Uterus (tissue), 3 donors: ENCODE measurements at regions not wholly inside any gene's neighbourhood (a gene's known extent, or its start where the extent isn't known, plus 50 kb on each side); places are given as distances from the start of the nearest gene placed in this dataset.

Experiments used
- DNase-seq, 2 donors: peaks; one replicate each; pipeline ENCODE4 v3.0.0-alpha.2; 2019 to 2020
- H3K27ac ChIP-seq, 2 donors: fragments of 200-600 bp; sonication (generic); 1 replicate in 1 of 2; 2 replicates in 1 of 2; pipeline ENCODE4 v1.5.1; 2016 to 2018
- H3K27me3 ChIP-seq, 2 donors: fragments of 200-600 bp; sonication (generic); one replicate each; pipeline ENCODE4 v1.5.1; 2018 to 2019; ENCODE audit warnings: control low read depth in 1 of 2
- H3K36me3 ChIP-seq, 2 donors: fragments of 200-600 bp; sonication (generic); one replicate each; pipeline ENCODE4 v1.5.1; 2019; ENCODE audit warnings: control low read depth in 1 of 2
- H3K4me1 ChIP-seq, 2 donors: fragments of 200-600 bp; sonication (generic); one replicate each; pipeline ENCODE4 v1.5.1; 2018 to 2019; ENCODE audit warnings: control low read depth in 1 of 2
- H3K4me3 ChIP-seq, 2 donors: fragments of 200-600 bp; sonication (generic); 1 replicate in 1 of 2; 2 replicates in 1 of 2; pipeline ENCODE4 v1.5.1; 2018 to 2019; ENCODE audit warnings: mild to moderate bottlenecking in 1 of 2
- H3K9me3 ChIP-seq, 2 donors: fragments of 200-600 bp; sonication (generic); one replicate each; pipeline ENCODE4 v1.5.1; 2019; ENCODE audit warnings: control low read depth in 1 of 2
- CTCF ChIP-seq, 4 experiments: fragments of 200-600 bp in 2 of 4; fragments of 450-650 bp in 2 of 4; sonication (generic) in 2 of 4; IDR thresholded peaks; one replicate each; pipeline ENCODE4 v1.5.1; 2016 to 2019; ENCODE audit warnings: antibody characterized with exemption in 4 of 4, mild to moderate bottlenecking in 2 of 4, moderate library complexity in 1 of 4
- POLR2A ChIP-seq, 2 donors: fragments of 450-650 bp; IDR thresholded peaks; one replicate each; pipeline ENCODE4 v1.6.1; 2016; ENCODE audit warnings: antibody characterized with exemption in 2 of 2, mild to moderate bottlenecking in 1 of 2, moderate library complexity in 1 of 2
- intact Hi-C: fragments of 100-400 bp; cut with DNase I; formaldehyde crosslinking; loops from one replicate; pipeline ENCODE4 v1.15.1; 2023; ENCODE audit warnings: low total_unique reads
- donor health status: DM: yes; HTN: yes; CAD: no.

DNA sequence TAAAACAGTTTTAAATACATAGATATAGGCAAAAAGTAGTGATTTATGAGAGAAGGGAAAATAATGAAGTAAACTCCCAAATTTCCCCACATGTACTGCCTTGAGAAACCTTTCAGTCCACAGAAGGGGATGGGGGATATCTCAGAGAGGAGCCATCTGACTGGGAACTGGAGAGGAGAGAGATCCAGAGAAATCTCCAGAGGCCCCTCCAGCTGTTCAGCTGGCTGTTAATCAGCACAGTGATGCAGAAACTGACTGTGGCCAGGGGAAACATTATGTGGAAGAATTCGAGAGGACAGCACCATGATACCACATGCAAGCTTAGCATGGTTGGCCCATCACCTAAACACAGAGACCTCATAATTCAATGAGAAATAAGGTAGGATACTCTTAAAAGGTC is 1165.9 kb upstream of the TMEM132C start:
- intact Hi-C loops: no loop called here
- TF ChIP-seq POLR2A (IDR thresholded peaks at IDR 0.05) (no peak), CTCF (IDR thresholded peaks at IDR 0.05) (no peak)
- Histone ChIP-seq H3K4me1 (no peaks in the 10 kb centered on the region), H3K9me3 (no peaks in the 10 kb centered on the region), H3K4me3 (no peak overlapping the region), H3K27me3 (no peaks in the 10 kb centered on the region), H3K36me3 (no peaks in the 10 kb centered on the region), H3K27ac (no peak overlapping the region)
- no peak for DNase-seq

DNA sequence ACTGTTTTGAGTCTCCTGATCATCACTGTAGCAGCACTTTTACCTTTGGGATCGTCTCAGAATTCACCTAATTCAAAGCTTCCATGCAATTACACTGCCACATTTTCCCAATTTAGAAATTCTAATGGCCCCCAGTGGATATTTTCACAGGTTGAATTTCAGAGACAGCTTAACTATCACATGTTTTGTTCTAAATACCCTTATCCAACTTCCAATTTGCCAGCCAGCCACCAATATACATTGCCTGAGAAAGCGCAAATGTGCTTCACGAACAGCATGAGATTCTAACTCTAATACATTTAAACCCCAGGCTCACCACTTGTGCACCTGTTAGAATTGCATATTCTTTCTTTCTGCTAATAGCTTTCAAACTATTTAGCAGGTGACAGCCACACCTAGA is 1160.9 kb upstream of the TMEM132C start:
- intact Hi-C loops: no loop called here
- no peaks in the 10 kb centered on the region for H3K27me3 ChIP-seq
- no peaks in the 10 kb centered on the region for H3K36me3 ChIP-seq
- H3K27ac ChIP-seq: no peak overlapping the region
- no peak for DNase-seq
- no peaks in the 10 kb centered on the region for H3K9me3 ChIP-seq
- H3K4me1 ChIP-seq: no peaks in the 10 kb centered on the region
- H3K4me3 ChIP-seq: no peak overlapping the region
- TF ChIP-seq CTCF (IDR thresholded peaks at IDR 0.05): no peak
- no peak for TF ChIP-seq POLR2A (IDR thresholded peaks at IDR 0.05)

GRCh38 chr12:127106697-127107096 is 1160.3 kb upstream of the TMEM132C start:
- Histone ChIP-seq H3K27me3 (no peaks in the 10 kb centered on the region), H3K27ac (no peak overlapping the region), H3K4me1 (no peaks in the 10 kb centered on the region), H3K4me3 (no peak overlapping the region), H3K36me3 (no peaks in the 10 kb centered on the region), H3K9me3 (no peaks in the 10 kb centered on the region)
- TF ChIP-seq POLR2A (IDR thresholded peaks at IDR 0.05): no peak
- no peak for TF ChIP-seq CTCF (IDR thresholded peaks at IDR 0.05)
- intact Hi-C loops: no loop called here
- DNase-seq: no peak

DNA sequence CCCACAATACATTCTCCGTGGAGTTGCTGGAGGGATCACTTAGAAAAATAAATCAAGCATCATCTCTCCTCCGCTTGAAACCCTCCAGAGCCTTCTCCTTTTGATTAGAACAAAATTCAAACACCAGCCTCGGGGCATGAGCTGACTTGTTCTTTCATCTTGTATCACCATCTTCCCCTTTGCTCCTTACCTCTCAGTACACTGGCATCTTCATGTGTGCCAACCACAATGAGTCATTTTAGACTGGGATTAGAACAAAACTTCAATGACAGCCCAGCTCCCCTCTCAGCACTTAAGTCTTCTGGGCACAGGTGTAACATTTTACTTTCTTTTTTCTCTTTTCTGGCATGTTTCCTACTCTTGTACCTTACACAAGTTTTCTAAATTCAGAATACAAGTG is 1159.2 kb upstream of the TMEM132C start:
- Histone ChIP-seq H3K27me3 (no peaks in the 10 kb centered on the region), H3K9me3 (no peaks in the 10 kb centered on the region), H3K4me3 (no peak overlapping the region), H3K36me3 (no peaks in the 10 kb centered on the region), H3K4me1 (no peaks in the 10 kb centered on the region), H3K27ac (no peak overlapping the region)
- no peak for DNase-seq
- intact Hi-C loops: no loop called here
- TF ChIP-seq CTCF (IDR thresholded peaks at IDR 0.05): no peak
- TF ChIP-seq POLR2A (IDR thresholded peaks at IDR 0.05): no peak

DNA sequence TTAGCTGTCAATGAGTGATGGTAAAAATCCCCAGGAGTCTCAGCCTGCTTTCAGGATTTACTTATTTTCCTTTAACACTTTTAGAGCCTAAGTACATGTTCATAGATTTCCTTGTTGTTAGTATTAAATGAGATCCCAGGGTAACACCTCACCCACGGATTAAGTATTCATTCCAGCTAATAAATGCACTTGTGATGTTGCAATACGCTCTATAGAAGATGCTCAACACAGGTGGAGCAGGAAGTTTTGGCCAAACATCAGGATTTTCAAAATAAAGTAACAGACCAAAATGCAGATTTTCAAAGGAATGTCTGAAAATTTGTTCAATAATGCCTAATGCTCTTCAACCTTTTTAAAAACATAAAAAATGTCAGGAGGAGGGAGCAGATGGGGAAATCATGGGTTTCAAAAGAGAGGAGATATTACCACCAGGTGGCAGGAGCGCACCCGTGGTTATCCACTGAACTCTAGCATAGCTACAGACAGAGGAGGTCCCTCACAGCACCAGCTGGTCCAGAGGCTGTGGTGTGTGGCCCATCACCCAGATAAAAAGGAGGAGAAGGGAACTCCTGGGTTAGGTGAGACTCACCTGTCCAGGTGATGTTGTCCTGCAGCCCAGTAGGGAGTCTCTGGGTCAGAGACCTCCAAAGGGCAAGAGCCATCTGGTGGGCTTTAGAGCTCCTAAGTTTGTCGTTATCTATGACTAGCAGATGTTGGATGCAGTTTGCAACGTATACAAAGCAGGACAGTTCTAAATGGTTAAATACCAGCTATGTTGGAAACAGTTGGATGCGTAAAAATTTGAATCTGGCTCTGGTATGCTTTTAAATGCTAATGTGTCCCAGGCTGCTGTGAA is 1158.4 kb upstream of the TMEM132C start:
- DNase-seq: peak in 1 of 2 donors; percentile 16
- intact Hi-C loops: no loop called here
- Histone ChIP-seq H3K27me3 (no peaks in the 10 kb centered on the region), H3K4me1 (no peaks in the 10 kb centered on the region), H3K4me3 (no peak overlapping the region), H3K36me3 (no peaks in the 10 kb centered on the region), H3K9me3 (no peaks in the 10 kb centered on the region), H3K27ac (no peak overlapping the region)
- TF ChIP-seq POLR2A (IDR thresholded peaks at IDR 0.05): no peak
- peak; percentile 13 to 47 (median 42) for TF ChIP-seq CTCF (IDR thresholded peaks at IDR 0.05)
